Skin of body (tissue), 1 donor: ENCODE measurements at regions not wholly inside any gene's neighbourhood (a gene's known extent, or its start where the extent isn't known, plus 50 kb on each side); places are given as distances from the start of the nearest gene placed in this dataset.

Experiments
- DNase-seq: peaks from one replicate; lab custom pipeline; 2025; lab: John Stamatoyannopoulos, UW

GRCh38 chr5:173763410-173763809, 124.7 kb upstream of the CPEB4 start:
- no peak for DNase-seq

GRCh38 chr5:173764332-173765028, 123.7 kb upstream of the CPEB4 start:
- no peak for DNase-seq

GRCh38 chr5:173765029-173765644, 123.0 kb upstream of the CPEB4 start:
- DNase-seq, result no peak

GRCh38 chr5:173765661-173766060, 122.5 kb upstream of the CPEB4 start:
- DNase-seq, result no peak

- DNase-seq, result no peak
Observed at GRCh38 chr5:173767574-173768266, 120.4 kb upstream of the CPEB4 start.

- no peak for DNase-seq
Observed at GRCh38 chr5:173768267-173768806, 119.8 kb upstream of the CPEB4 start.

- DNase-seq, result no peak
Observed at GRCh38 chr5:173768891-173769290, 119.3 kb upstream of the CPEB4 start.

GRCh38 chr5:173770637-173771036, 117.5 kb upstream of the CPEB4 start:
- no peak for DNase-seq

- DNase-seq, result no peak
Observed at GRCh38 chr5:173771121-173771724, 116.9 kb upstream of the CPEB4 start.

GRCh38 chr5:173771725-173772383, 116.3 kb upstream of the CPEB4 start:
- DNase-seq, result no peak

GRCh38 chr5:173772384-173773059, 115.6 kb upstream of the CPEB4 start:
- no peak for DNase-seq

- DNase-seq, result no peak
Observed at GRCh38 chr5:173774271-173774761, 113.8 kb upstream of the CPEB4 start.

GRCh38 chr5:173775261-173776197, 112.6 kb upstream of the CPEB4 start:
- no peak for DNase-seq

GRCh38 chr5:173777149-173777548, 111.0 kb upstream of the CPEB4 start:
- no peak for DNase-seq

GRCh38 chr5:173777674-173778073, 110.5 kb upstream of the CPEB4 start:
- DNase-seq, result no peak

GRCh38 chr5:173778152-173778782, 109.9 kb upstream of the CPEB4 start:
- DNase-seq, result no peak

GRCh38 chr5:173778784-173779304, 109.3 kb upstream of the CPEB4 start:
- no peak for DNase-seq
